H1 (cell line): ENCODE measurements at regions not wholly inside any gene's neighbourhood (a gene's known extent, or its start where the extent isn't known, plus 50 kb on each side); places are given as distances from the start of the nearest gene placed in this dataset.

ENCODE experiments used
- CTCF ChIA-PET: fragments of 300-600 bp; sonication (Branson Sonifier 250); formaldehyde crosslinking; loops from one replicate; lab custom pipeline; 2021; ENCODE audit not compliant: partially characterized antibody; lab: Charles Lee
- POLR2A ChIA-PET: fragments of 300-600 bp; sonication (Branson Sonifier 250); formaldehyde crosslinking; loops from one replicate; lab custom pipeline; 2021; ENCODE audit warnings: inconsistent platforms; ENCODE audit not compliant: partially characterized antibody; lab: Charles Lee
- DNase-seq, 2 experiments: peaks; one replicate each; pipeline versions ENCODE4 v3.0.0 to v3.0.0-alpha.2; 2010 to 2022; ENCODE audit warnings: low spot score in 2 of 2, low read depth in 1 of 2, mixed read lengths in 1 of 2
- FAIRE-seq: peaks from 2 replicates; lab custom pipeline; 2011; peaks lifted over from hg19 to GRCh38; lab: Jason Lieb, UNC
- H2AFZ ChIP-seq: 2 replicates; pipeline ENCODE4 v1.8.1; 2012; ENCODE audit warnings: low read length, inconsistent platforms
- H2AK5ac ChIP-seq: 2 replicates; pipeline ENCODE4 v1.6.1; 2013; ENCODE audit warnings: low read depth, low read length
- H2BK120ac ChIP-seq: replicated peaks from 2 replicates; pipeline ENCODE3; 2013; ENCODE audit warnings: low read depth, low read length, inconsistent platforms
- H2BK12ac ChIP-seq: 2 replicates; pipeline ENCODE4 v1.6.1; 2013; ENCODE audit warnings: low read depth, low read length
- H2BK15ac ChIP-seq: 2 replicates; pipeline ENCODE4 v1.6.1; 2013; ENCODE audit warnings: low read length
- H2BK20ac ChIP-seq: 2 replicates; pipeline ENCODE4 v1.6.1; 2013; ENCODE audit warnings: low read length
- H2BK5ac ChIP-seq: 2 replicates; pipeline ENCODE4 v1.6.1; 2013; ENCODE audit warnings: low read depth, low read length
- H3K14ac ChIP-seq: 2 replicates; pipeline ENCODE4 v1.6.1; 2013; ENCODE audit warnings: inconsistent platforms; ENCODE audit not compliant: insufficient read length
- H3K18ac ChIP-seq: 2 replicates; pipeline ENCODE4 v1.6.1; 2013; ENCODE audit warnings: low read length; ENCODE audit errors: extremely low read depth
- H3K23ac ChIP-seq: 2 replicates; pipeline ENCODE4 v1.6.1; 2013; ENCODE audit warnings: inconsistent platforms; ENCODE audit not compliant: insufficient read length
- H3K23me2 ChIP-seq: 2 replicates; pipeline ENCODE4 v1.6.1; 2013; ENCODE audit warnings: low read depth, low read length
- H3K27ac ChIP-seq: 2 replicates; pipeline ENCODE4 v1.6.1; 2011; ENCODE audit warnings: low read depth, low read length, inconsistent platforms
- H3K27me3 ChIP-seq, 4 experiments: replicated peaks in 1 of 4; 1 replicate in 1 of 4; 2 replicates in 3 of 4; pipeline versions ENCODE4 v1.6.1 to v1.8.1; 2011 to 2013; ENCODE audit warnings: low read length in 3 of 4, mild to moderate bottlenecking in 3 of 4, inconsistent platforms in 2 of 4, mixed read lengths in 2 of 4, moderate library complexity in 1 of 4; ENCODE audit not compliant: control insufficient read depth in 3 of 4, insufficient read depth in 3 of 4; ENCODE audit errors: extremely low read depth in 1 of 4
- H3K36me3 ChIP-seq, 4 experiments: 2 replicates each; pipeline versions ENCODE4 v1.6.1 to v1.8.1; 2011 to 2013; ENCODE audit warnings: mild to moderate bottlenecking in 4 of 4, low read length in 3 of 4, moderate library complexity in 2 of 4, control low read depth in 1 of 4, inconsistent platforms in 1 of 4; ENCODE audit not compliant: insufficient read depth in 4 of 4, control insufficient read depth in 2 of 4
- H3K4ac ChIP-seq: replicated peaks from 2 replicates; pipeline ENCODE3; 2013; ENCODE audit warnings: low read length, low read depth, mixed read lengths, inconsistent platforms; ENCODE audit not compliant: insufficient read length
- H3K4me1 ChIP-seq, 4 experiments: replicated peaks in 1 of 4; 1 replicate in 1 of 4; 2 replicates in 3 of 4; pipeline versions ENCODE4 v1.6.1 to v1.8.1; 2011 to 2013; ENCODE audit warnings: low read length in 3 of 4, inconsistent platforms in 2 of 4, mixed read lengths in 1 of 4; ENCODE audit not compliant: insufficient read depth in 4 of 4, control insufficient read depth in 3 of 4
- H3K4me2 ChIP-seq, 2 experiments: 2 replicates each; pipeline versions ENCODE4 v1.6.1 to v1.8.1; 2011 to 2013; ENCODE audit warnings: low read depth in 2 of 2, low read length in 2 of 2, control low read depth in 1 of 2, inconsistent platforms in 1 of 2, mild to moderate bottlenecking in 1 of 2; ENCODE audit not compliant: insufficient read depth in 1 of 2
- H3K4me3 ChIP-seq, 4 experiments: fragments of 200-600, 300-600 bp in 1 of 4; sonication (generic), shearing (Covaris generic), sonication (Bioruptor Twin) in 1 of 4; 2 replicates each; pipeline versions ENCODE4 v1.5.1 to v1.8.1; 2011 to 2016; ENCODE audit warnings: low read length in 4 of 4, low read depth in 3 of 4, control low read depth in 2 of 4, inconsistent platforms in 2 of 4, mild to moderate bottlenecking in 2 of 4, mixed read lengths in 1 of 4, moderate library complexity in 1 of 4; ENCODE audit not compliant: insufficient read depth in 2 of 4; ENCODE audit errors: extremely low read depth in 1 of 4
- H3K56ac ChIP-seq: replicated peaks from 2 replicates; pipeline ENCODE3; 2013; ENCODE audit warnings: low read depth, mild to moderate bottlenecking, mixed read lengths, low read length, inconsistent platforms; ENCODE audit not compliant: insufficient read length
- H3K79me1 ChIP-seq: 2 replicates; pipeline ENCODE4 v1.6.1; 2013; ENCODE audit warnings: low read depth, low read length, control low read depth
- H3K79me2 ChIP-seq, 2 experiments: 2 replicates each; pipeline versions ENCODE4 v1.6.1 to v1.8.1; 2012 to 2013; ENCODE audit warnings: low read length in 2 of 2, mild to moderate bottlenecking in 2 of 2, inconsistent platforms in 1 of 2; ENCODE audit not compliant: insufficient read depth in 2 of 2, control insufficient read depth in 1 of 2
- H3K9ac ChIP-seq, 4 experiments: replicated peaks in 1 of 4; 1 replicate in 1 of 4; 2 replicates in 3 of 4; pipeline versions ENCODE4 v1.6.1 to v1.8.1; 2011 to 2013; ENCODE audit warnings: low read depth in 3 of 4, low read length in 3 of 4, control low read depth in 2 of 4, mild to moderate bottlenecking in 2 of 4, moderate library complexity in 2 of 4, inconsistent platforms in 1 of 4; ENCODE audit errors: extremely low read depth in 1 of 4
- H3K9me3 ChIP-seq, 2 experiments: 2 replicates each; pipeline versions ENCODE4 v1.6.1 to v1.8.1; 2012 to 2013; ENCODE audit warnings: mild to moderate bottlenecking in 2 of 2, moderate library complexity in 2 of 2, control low read depth in 1 of 2, inconsistent platforms in 1 of 2, low read depth in 1 of 2, low read length in 1 of 2, mixed read lengths in 1 of 2; ENCODE audit not compliant: insufficient read depth in 2 of 2
- H4K20me1 ChIP-seq, 2 experiments: replicated peaks in 1 of 2; 2 replicates each; pipeline versions ENCODE3 to v1.8.1; 2011 to 2013; ENCODE audit warnings: inconsistent platforms in 2 of 2, low read length in 2 of 2, mild to moderate bottlenecking in 1 of 2; ENCODE audit not compliant: insufficient read depth in 2 of 2, control insufficient read depth in 1 of 2
- H4K5ac ChIP-seq: 2 replicates; pipeline ENCODE4 v1.6.1; 2013; ENCODE audit warnings: low read length, low read depth, mixed read lengths, inconsistent platforms; ENCODE audit not compliant: insufficient read length
- H4K8ac ChIP-seq: 2 replicates; pipeline ENCODE4 v1.8.0; 2013; ENCODE audit warnings: mild to moderate bottlenecking, moderate library complexity, low read length, inconsistent platforms; ENCODE audit not compliant: insufficient read depth; ENCODE audit errors: extremely low read depth
- H4K91ac ChIP-seq: replicated peaks from 2 replicates; pipeline ENCODE3; 2013; ENCODE audit warnings: low read length, mixed read lengths, inconsistent platforms; ENCODE audit not compliant: insufficient read length
- ATF2 ChIP-seq: IDR thresholded peaks from 2 replicates; pipeline ENCODE4 v1.6.1; 2012; ENCODE audit warnings: low read length, inconsistent platforms
- BACH1 ChIP-seq: IDR thresholded peaks from 2 replicates; pipeline ENCODE4 v1.6.1; 2012; ENCODE audit warnings: low read length, improper control_type of control experiment
- BRCA1 ChIP-seq: IDR thresholded peaks from 2 replicates; pipeline ENCODE4 v1.6.1; 2012; ENCODE audit warnings: low read depth, low read length, improper control_type of control experiment
- HDAC6 ChIP-seq: IDR thresholded peaks from one replicate; pipeline ENCODE4 v1.7.1; 2012; ENCODE audit warnings: low read depth, mild to moderate bottlenecking, inconsistent platforms, low read length, moderate library complexity
- JUND ChIP-seq: IDR thresholded peaks from 2 replicates; pipeline ENCODE4 v1.6.1; 2011; ENCODE audit warnings: mild to moderate bottlenecking, improper control_type of control experiment, low read length
- MAFK ChIP-seq: IDR thresholded peaks from 2 replicates; pipeline ENCODE4 v1.6.1; 2012; ENCODE audit warnings: low read depth, mild to moderate bottlenecking, improper control_type of control experiment, low read length
- NRF1 ChIP-seq: IDR thresholded peaks from 2 replicates; pipeline ENCODE4 v1.6.1; 2011; ENCODE audit warnings: mild to moderate bottlenecking, low read depth, low read length, improper control_type of control experiment
- POLR2AphosphoS5 ChIP-seq: IDR thresholded peaks from 2 replicates; pipeline ENCODE4 v1.6.1; 2011; ENCODE audit warnings: low read depth, low read length
- RNF2 ChIP-seq: fragments of 200-900, 300-1000 bp; sonication (generic); IDR thresholded peaks from 2 replicates; pipeline ENCODE4 v1.7.1; 2016; ENCODE audit warnings: borderline replicate concordance, low read depth, mild to moderate bottlenecking, antibody characterized with exemption, low read length; ENCODE audit not compliant: poor library complexity, severe bottlenecking; ENCODE audit errors: missing control alignments
- SIRT6 ChIP-seq: IDR thresholded peaks from one replicate; pipeline ENCODE4 v1.7.1; 2012; ENCODE audit warnings: low read length, inconsistent platforms
- SP1 ChIP-seq: IDR thresholded peaks from 2 replicates; pipeline ENCODE4 v1.6.1; 2011; ENCODE audit warnings: low read depth, low read length
- SRF ChIP-seq: IDR thresholded peaks from 2 replicates; pipeline ENCODE4 v1.6.1; 2011; ENCODE audit warnings: mild to moderate bottlenecking, low read depth, low read length, moderate library complexity
- SUZ12 ChIP-seq: fragments of 200-600 bp; sonication (generic); IDR thresholded peaks from 2 replicates; pipeline ENCODE4 v1.6.1; 2012; ENCODE audit warnings: mild to moderate bottlenecking, inconsistent platforms, low read length, moderate library complexity, mixed read lengths
- TAF1 ChIP-seq: IDR thresholded peaks from 2 replicates; pipeline ENCODE4 v1.6.1; 2011; ENCODE audit warnings: mild to moderate bottlenecking, low read depth, low read length
- TAF7 ChIP-seq: optimal IDR thresholded peaks from 2 replicates; pipeline ENCODE3; 2011; ENCODE audit warnings: low read depth, mild to moderate bottlenecking, inconsistent platforms, low read length, moderate library complexity, borderline replicate concordance
- WGBS, 2 experiments: shearing (Covaris generic) in 1 of 2; methylation state at CpG; one replicate each; pipeline versions ENCODE4 v1.1.6 to v1.1.7; 2013 to 2015; ENCODE audit warnings: low lambda C conversion rate in 2 of 2, mixed read lengths in 2 of 2, inconsistent platforms in 1 of 2, low coverage in 1 of 2, missing lambda C conversion rate in 1 of 2; ENCODE audit not compliant: insufficient replicate concordance in 2 of 2, insufficient coverage in 1 of 2, insufficient read length in 1 of 2; ENCODE audit errors: extremely low coverage in 1 of 2, missing lambda C conversion rate in 1 of 2; 5-methylcytosine and 5-hydroxymethylcytosine counted together

GRCh38 chr20:29762620-29763019 is 1494.8 kb upstream of the DEFB115 start:
- ChIA-PET CTCF (no interaction called here), POLR2A (no interaction called here)
- Histone ChIP-seq H2BK15ac (no peak overlapping the region), H3K27me3 (no peaks in the 10 kb centered on the region), H2BK12ac (no peak overlapping the region), H3K4me1 (no peaks in the 10 kb centered on the region), H3K9me3 (peaks cover 24 to 63% of the 10 kb centered on the region in 2 experiments; a peak in 3 of 4 replicates), H4K20me1 (no peaks in the 10 kb centered on the region), H2BK5ac (no peak overlapping the region), H2AK5ac (no peak overlapping the region), H3K79me2 (no peaks in the 10 kb centered on the region), H3K56ac (no peak overlapping the region), H3K4ac (no peak overlapping the region), H3K23me2 (no peaks in the 10 kb centered on the region), H3K14ac (no peak overlapping the region), H3K23ac (no peak overlapping the region), H2BK20ac (no peak overlapping the region), H4K8ac (no peak overlapping the region), H2BK120ac (no peak overlapping the region), H3K4me2 (no peak overlapping the region), H3K9ac (no peak overlapping the region), H3K79me1 (no peaks in the 10 kb centered on the region), H4K91ac (no peak overlapping the region), H3K18ac (no peak overlapping the region), H3K4me3 (no peak overlapping the region), H2AFZ (no peak overlapping the region), H3K36me3 (no peaks in the 10 kb centered on the region), H3K27ac (no peak overlapping the region), H4K5ac (no peak overlapping the region)
- DNase-seq (no peak), FAIRE-seq (no peak)
- WGBS, 2 experiments = 91% methylated on average over 8 of the region's 21 CpGs; no CpG with 5 or more reads in 1 of the 2 experiments
- TF ChIP-seq MAFK (no peak), BRCA1 (no peak), RNF2 (no peak), SRF (no peak), TAF7 (no peak), HDAC6 (no peak), JUND (no peak), NRF1 (no peak), SIRT6 (no peak), POLR2AphosphoS5 (no peak), ATF2 (no peak), TAF1 (no peak), SUZ12 (no peak), SP1 (no peak), BACH1 (no peak)
